ENCODE measurements at regions not wholly inside any gene's neighbourhood (a gene's known extent, or its start where the extent isn't known, plus 50 kb on each side); places are given as distances from the start of the nearest gene placed in this dataset.

DNA sequence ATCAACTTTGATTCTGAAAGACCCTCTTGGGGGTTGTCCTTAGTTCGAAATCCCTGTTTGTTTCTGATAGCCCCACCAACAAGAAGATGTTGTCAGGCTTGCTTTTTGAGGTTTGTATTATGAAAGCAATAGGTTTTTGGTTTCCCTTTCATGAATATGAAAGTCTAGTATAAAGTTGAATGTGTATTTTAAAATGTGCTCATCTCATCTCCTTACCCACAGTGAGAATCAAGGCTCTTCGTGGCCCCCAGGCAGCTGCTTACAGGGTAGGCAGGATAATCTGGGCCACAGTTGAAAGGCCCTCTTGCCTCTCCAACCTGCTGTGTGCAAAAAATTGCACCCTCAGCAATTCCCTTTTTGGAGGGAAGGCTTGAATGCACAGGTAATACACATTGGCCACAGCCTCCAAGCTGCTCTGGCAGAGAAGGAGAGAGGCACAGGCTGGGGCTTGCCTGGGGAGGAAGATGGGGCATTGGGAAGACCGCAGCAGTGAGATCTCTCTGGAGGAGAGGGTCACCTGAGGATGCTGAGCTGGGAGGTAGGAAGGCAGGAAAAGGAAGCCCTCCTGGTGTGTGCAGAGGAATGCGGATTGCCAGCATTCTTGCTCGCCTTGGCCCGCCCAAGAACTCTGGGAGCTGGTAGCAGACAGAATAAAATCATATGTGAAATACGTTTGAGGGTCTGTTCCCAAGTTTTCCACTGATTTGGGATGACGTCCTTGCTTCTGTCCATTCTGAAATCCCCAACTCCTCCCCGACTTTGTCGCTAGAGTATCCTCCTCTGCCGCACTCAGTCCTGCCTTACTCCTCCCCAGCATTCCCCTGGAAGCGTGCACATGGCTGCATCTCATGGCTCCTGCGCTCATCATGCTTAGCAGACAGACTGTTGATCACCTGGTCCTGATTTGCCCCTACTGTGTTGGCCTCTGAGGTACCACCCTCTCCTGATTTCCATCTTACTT lies 196.4 kb downstream of the RPLP1 start:
- DNase-seq, result no peak
- peaks cover 7% of the 10 kb centered on the region for H3K27me3 ChIP-seq (ENCODE audit: low read depth)
- intact Hi-C loops (cut with DNase I), result no loop called here
- H3K4me1 ChIP-seq, result no peaks in the 10 kb centered on the region
- no peak overlapping the region for H3K4me3 ChIP-seq
- H3K36me3 ChIP-seq, result no peaks in the 10 kb centered on the region
- H3K9me3 ChIP-seq, result no peaks in the 10 kb centered on the region
- TF ChIP-seq, protein P1, sequence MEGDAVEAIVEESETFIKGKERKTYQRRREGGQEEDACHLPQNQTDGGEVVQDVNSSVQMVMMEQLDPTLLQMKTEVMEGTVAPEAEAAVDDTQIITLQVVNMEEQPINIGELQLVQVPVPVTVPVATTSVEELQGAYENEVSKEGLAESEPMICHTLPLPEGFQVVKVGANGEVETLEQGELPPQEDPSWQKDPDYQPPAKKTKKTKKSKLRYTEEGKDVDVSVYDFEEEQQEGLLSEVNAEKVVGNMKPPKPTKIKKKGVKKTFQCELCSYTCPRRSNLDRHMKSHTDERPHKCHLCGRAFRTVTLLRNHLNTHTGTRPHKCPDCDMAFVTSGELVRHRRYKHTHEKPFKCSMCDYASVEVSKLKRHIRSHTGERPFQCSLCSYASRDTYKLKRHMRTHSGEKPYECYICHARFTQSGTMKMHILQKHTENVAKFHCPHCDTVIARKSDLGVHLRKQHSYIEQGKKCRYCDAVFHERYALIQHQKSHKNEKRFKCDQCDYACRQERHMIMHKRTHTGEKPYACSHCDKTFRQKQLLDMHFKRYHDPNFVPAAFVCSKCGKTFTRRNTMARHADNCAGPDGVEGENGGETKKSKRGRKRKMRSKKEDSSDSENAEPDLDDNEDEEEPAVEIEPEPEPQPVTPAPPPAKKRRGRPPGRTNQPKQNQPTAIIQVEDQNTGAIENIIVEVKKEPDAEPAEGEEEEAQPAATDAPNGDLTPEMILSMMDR (IDR thresholded peaks at IDR 0.05), result no peak
- ATAC-seq, result no peak
- H3K27ac ChIP-seq, result no peak overlapping the region

DNA sequence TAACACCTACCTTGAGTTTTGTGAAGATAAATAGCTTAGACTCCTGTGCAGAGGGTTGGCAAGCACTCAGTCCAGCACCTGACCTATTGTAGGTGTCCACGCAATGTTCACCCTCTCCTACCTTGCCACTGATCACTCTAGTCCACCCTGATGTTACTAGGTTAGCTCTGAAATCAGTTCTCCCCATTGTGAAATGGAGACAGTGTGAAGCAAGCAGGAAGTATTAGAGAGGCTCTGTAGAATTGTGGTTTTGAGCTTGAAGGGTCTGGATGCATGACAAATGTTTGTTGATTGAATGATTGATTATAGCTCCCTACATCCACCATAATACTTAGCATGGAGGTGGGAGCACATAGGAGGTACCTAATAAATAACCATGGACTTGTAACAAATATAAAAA lies 199.7 kb downstream of the RPLP1 start:
- Histone ChIP-seq H3K9me3 (no peaks in the 10 kb centered on the region), H3K36me3 (no peaks in the 10 kb centered on the region), H3K4me1 (no peaks in the 10 kb centered on the region), H3K27ac (no peak overlapping the region), H3K4me3 (no peak overlapping the region), H3K27me3 (ENCODE audit: low read depth) (peaks cover 5% of the 10 kb centered on the region)
- intact Hi-C loops (cut with DNase I), result no loop called here
- DNase-seq, result no peak
- TF ChIP-seq, protein P1 (IDR thresholded peaks at IDR 0.05), result no peak
- peak in 1 of 2 donors; percentile 45 for ATAC-seq

DNA sequence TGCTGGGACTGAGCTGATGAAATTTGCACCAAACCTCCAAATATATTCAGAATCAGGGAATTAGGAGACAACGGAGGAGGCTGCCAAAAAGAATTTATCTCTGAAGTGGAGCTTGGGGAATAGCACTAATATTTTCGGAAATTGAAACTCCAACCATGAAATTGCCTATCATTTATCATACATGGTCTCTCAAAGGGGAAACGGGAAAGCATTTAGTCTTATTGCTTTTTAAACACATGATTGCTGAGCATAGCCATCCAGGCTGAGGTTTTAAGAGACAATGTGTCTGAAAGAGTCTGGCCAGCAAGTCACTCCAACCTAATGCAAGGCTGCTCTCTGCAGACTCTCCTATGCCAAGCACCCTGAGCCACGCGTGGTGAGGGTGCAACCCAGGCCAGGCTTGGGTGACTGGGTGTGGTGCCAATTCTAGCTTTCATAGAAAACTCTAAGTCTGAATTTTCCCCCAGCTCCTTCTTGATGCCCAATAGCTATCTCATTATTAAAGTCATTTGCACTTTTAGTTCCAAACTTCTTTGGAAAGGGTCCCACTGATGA lies 200.2 kb downstream of the RPLP1 start:
- Histone ChIP-seq H3K4me1 (no peaks in the 10 kb centered on the region), H3K27ac (no peak overlapping the region), H3K27me3 (ENCODE audit: low read depth) (no peaks in the 10 kb centered on the region), H3K9me3 (no peaks in the 10 kb centered on the region), H3K36me3 (no peaks in the 10 kb centered on the region), H3K4me3 (no peak overlapping the region)
- intact Hi-C loops (cut with DNase I), result no loop called here
- peak in 1 of 2 donors; percentile 49 for ATAC-seq
- TF ChIP-seq, protein P1 (IDR thresholded peaks at IDR 0.05), result no peak
- no peak for DNase-seq

DNA sequence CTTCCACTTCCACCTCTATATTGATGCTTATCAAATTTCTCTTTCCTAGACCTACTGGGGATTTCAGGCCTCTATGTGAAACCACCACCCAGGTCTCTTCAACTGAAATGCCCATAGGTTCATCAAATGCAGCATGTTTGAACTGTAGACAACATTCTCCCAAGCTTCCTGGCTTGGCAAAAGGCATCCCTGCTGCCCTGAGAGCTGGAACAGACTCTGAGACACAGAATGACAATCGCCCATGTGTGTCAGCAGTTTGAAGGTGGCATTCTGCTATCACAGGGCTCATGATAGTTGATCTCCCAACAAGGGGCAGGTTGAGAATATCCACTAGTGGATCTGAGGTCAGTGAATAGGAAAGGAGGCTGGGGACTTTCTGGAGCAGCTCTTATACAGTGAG lies 200.7 kb downstream of the RPLP1 start:
- Histone ChIP-seq H3K4me3 (no peak overlapping the region), H3K4me1 (no peaks in the 10 kb centered on the region), H3K36me3 (no peaks in the 10 kb centered on the region), H3K27ac (no peak overlapping the region), H3K27me3 (ENCODE audit: low read depth) (no peaks in the 10 kb centered on the region), H3K9me3 (no peaks in the 10 kb centered on the region)
- no peak for ATAC-seq
- TF ChIP-seq, protein P1 (IDR thresholded peaks at IDR 0.05), result no peak
- no peak for DNase-seq
- intact Hi-C loops (cut with DNase I), result no loop called here

DNA sequence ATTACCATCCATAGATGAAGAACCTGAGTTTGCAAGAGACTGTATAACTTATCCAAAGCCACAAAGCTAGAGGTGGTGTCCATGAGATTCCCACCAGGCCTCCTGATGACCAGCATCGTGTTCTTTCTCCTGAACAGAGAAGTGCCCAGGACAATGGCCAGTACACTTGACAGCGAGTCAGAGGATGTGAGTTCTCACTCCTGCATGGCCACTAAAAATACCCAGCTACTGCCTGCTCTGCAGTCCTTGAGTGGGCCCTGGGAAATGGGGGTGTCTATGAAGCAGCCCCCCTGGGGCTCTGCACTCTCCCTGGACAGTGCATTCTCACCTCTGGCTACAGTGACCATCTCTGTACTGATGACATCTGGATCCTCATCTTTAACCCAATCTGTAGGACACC lies 201.2 kb downstream of the RPLP1 start:
- intact Hi-C loops (cut with DNase I), result no loop called here
- Histone ChIP-seq H3K4me1 (no peaks in the 10 kb centered on the region), H3K36me3 (no peaks in the 10 kb centered on the region), H3K27ac (no peak overlapping the region), H3K9me3 (no peaks in the 10 kb centered on the region), H3K4me3 (no peak overlapping the region), H3K27me3 (ENCODE audit: low read depth) (no peaks in the 10 kb centered on the region)
- ATAC-seq, result no peak
- TF ChIP-seq, protein P1 (IDR thresholded peaks at IDR 0.05), result no peak
- no peak for DNase-seq
